ENCODE measurements at regions not wholly inside any gene's neighbourhood (a gene's known extent, or its start where the extent isn't known, plus 50 kb on each side); places are given as distances from the start of the nearest gene placed in this dataset.
"Not testable (repeated sequence)": the region's sequence is repeated elsewhere in the genome, so short reads cannot be mapped to it uniquely, and the experiment has no call there.

- Mint-ChIP-seq H3K27ac (no peak overlapping the region), H3K36me3 (ENCODE audit: low read depth) (no peaks in the 10 kb centered on the region), H3K4me1 (no peaks in the 10 kb centered on the region), H3K9me3 (peaks cover 2% of the 10 kb centered on the region), H3K4me3 (no peak overlapping the region), H3K27me3 (ENCODE audit: low read depth) (no peaks in the 10 kb centered on the region)
- no peak for TF ChIP-seq CTCF (IDR thresholded peaks at IDR 0.05; ENCODE audit: unreplicated experiment in 3 of 3)
Observed at GRCh38 chrX:28520786-28521185, 66.5 kb upstream of the IL1RAPL1 start.

GRCh38 chrX:28528354-28528753 lies 58.9 kb upstream of the IL1RAPL1 start:
- H3K4me3 Mint-ChIP-seq; H3K27ac Mint-ChIP-seq; H3K36me3 Mint-ChIP-seq (ENCODE audit: low read depth); H3K9me3 Mint-ChIP-seq; H3K4me1 Mint-ChIP-seq; H3K27me3 Mint-ChIP-seq (ENCODE audit: low read depth): not testable (repeated sequence)

Data from nephron (organoid).